Ovary (tissue), 3 donors: ENCODE measurements at regions not wholly inside any gene's neighbourhood (a gene's known extent, or its start where the extent isn't known, plus 50 kb on each side); places are given as distances from the start of the nearest gene placed in this dataset.

Experiments used
- EP300 ChIP-seq: sonication (generic); formaldehyde crosslinking; IDR thresholded peaks from one replicate; pipeline ENCODE4 v1.6.1; 2017; ENCODE audit warnings: antibody characterized with exemption
- POLR2A ChIP-seq: fragments of 450-650 bp; IDR thresholded peaks from one replicate; pipeline ENCODE4 v1.6.1; 2017; ENCODE audit warnings: antibody characterized with exemption, mild to moderate bottlenecking, moderate library complexity
- TF ChIP-seq, protein P1 (sequence below), 3 donors: fragments of 450-650 bp in 2 of 3; fragments of 200-600 bp in 1 of 3; IDR thresholded peaks; one replicate each; pipeline versions ENCODE4 v1.5.1 to v1.8.0; 2016 to 2022; ENCODE audit warnings: antibody characterized with exemption in 3 of 3, mild to moderate bottlenecking in 1 of 3
- donor health status: DM: no; HTN: no; CAD: no.

DNA sequence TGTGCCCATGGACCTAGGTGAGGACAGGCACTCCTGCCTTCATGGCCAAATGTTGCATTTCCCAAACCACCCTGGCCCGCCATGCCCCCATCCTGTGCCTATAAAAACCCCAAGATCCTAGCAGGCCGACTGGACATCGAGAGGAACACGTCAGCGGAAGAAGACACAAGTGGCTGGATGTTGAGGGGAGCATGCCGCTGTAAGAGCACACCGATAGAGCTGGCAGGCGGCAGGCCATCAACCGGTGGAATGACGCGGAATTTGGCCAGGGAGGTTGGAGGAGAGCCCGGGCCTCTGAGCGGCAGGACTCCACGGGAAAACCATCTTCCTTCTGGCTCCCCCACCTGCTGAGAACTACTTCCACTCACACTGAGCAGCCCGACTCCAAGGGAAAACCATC lies 361.1 kb upstream of the TMPRSS15 start:
- TF ChIP-seq, protein P1, sequence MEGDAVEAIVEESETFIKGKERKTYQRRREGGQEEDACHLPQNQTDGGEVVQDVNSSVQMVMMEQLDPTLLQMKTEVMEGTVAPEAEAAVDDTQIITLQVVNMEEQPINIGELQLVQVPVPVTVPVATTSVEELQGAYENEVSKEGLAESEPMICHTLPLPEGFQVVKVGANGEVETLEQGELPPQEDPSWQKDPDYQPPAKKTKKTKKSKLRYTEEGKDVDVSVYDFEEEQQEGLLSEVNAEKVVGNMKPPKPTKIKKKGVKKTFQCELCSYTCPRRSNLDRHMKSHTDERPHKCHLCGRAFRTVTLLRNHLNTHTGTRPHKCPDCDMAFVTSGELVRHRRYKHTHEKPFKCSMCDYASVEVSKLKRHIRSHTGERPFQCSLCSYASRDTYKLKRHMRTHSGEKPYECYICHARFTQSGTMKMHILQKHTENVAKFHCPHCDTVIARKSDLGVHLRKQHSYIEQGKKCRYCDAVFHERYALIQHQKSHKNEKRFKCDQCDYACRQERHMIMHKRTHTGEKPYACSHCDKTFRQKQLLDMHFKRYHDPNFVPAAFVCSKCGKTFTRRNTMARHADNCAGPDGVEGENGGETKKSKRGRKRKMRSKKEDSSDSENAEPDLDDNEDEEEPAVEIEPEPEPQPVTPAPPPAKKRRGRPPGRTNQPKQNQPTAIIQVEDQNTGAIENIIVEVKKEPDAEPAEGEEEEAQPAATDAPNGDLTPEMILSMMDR (IDR thresholded peaks at IDR 0.05), result no peak
- no peak for TF ChIP-seq POLR2A
- no peak for TF ChIP-seq EP300
